Panc1 (cell line): ENCODE measurements at regions not wholly inside any gene's neighbourhood (a gene's known extent, or its start where the extent isn't known, plus 50 kb on each side); places are given as distances from the start of the nearest gene placed in this dataset.

Source experiments
- ATAC-seq: fragments of 200-7000 bp; cut with Tn5 transposase; 2 replicates; pipeline ENCODE4 v1.9.1; 2020; ENCODE audit warnings: mild to moderate bottlenecking, moderate library complexity
- BruUV-seq: library from RNA; stranded (reverse); fragments of 400-500 nt; replicated peaks from 2 replicates; lab custom pipeline; 2021; lab: Mats Ljungman, UMichigan
- CTCF ChIA-PET: fragments of 300-600 bp; sonication (Branson Sonifier 250); formaldehyde crosslinking; loops from one replicate; lab custom pipeline; 2022; ENCODE audit warnings: antibody characterized with exemption; lab: Charles Lee
- POLR2A ChIA-PET: fragments of 300-600 bp; sonication (Branson Sonifier 250); formaldehyde crosslinking; loops from one replicate; lab custom pipeline; 2022; ENCODE audit warnings: antibody characterized with exemption; lab: Charles Lee
- DNase-seq: peaks from one replicate; pipeline ENCODE4 v3.0.0-alpha.2; 2010; ENCODE audit warnings: low read depth, low spot score
- H3K27ac ChIP-seq: 2 replicates; pipeline ENCODE4 v1.5.1; 2011; ENCODE audit warnings: mild to moderate bottlenecking, low read length, inconsistent platforms
- H3K27me3 ChIP-seq: fragments of 200-500 bp; sonication (Bioruptor generic); 2 replicates; pipeline ENCODE4 v1.6.0; 2014; ENCODE audit warnings: low read length, inconsistent platforms; ENCODE audit not compliant: control insufficient read depth, insufficient read depth
- H3K36me3 ChIP-seq: fragments of 200-500 bp; sonication (Bioruptor generic); 2 replicates; pipeline ENCODE4 v1.5.1; 2014; ENCODE audit warnings: inconsistent platforms, mild to moderate bottlenecking, low read length, moderate library complexity; ENCODE audit not compliant: control insufficient read depth, insufficient read depth
- H3K4me1 ChIP-seq: 2 replicates; pipeline ENCODE4 v1.5.1; 2011; ENCODE audit warnings: inconsistent platforms, mild to moderate bottlenecking, low read length, moderate library complexity; ENCODE audit not compliant: control insufficient read depth, insufficient read depth
- H3K4me3 ChIP-seq, 2 experiments: 2 replicates each; pipeline ENCODE4 v1.5.1; 2011 to 2012; ENCODE audit warnings: low read depth in 2 of 2, low read length in 2 of 2, mild to moderate bottlenecking in 2 of 2, inconsistent platforms in 1 of 2, moderate library complexity in 1 of 2
- H3K9me3 ChIP-seq: fragments of 200-500 bp; sonication (Bioruptor generic); 2 replicates; pipeline ENCODE4 v1.5.1; 2014; ENCODE audit warnings: low read depth, mild to moderate bottlenecking, inconsistent platforms, low read length, moderate library complexity; ENCODE audit not compliant: control insufficient read depth, insufficient read depth
- CTCF ChIP-seq: fragments of 450-650 bp; IDR thresholded peaks from 2 replicates; pipeline ENCODE4 v1.5.1; 2017; ENCODE audit warnings: mild to moderate bottlenecking
- POLR2AphosphoS5 ChIP-seq: IDR thresholded peaks from 2 replicates; pipeline ENCODE4 v1.6.1; 2012; ENCODE audit warnings: mild to moderate bottlenecking, low read depth, low read length, moderate library complexity
- REST ChIP-seq, 2 experiments: IDR thresholded peaks; 2 replicates each; pipeline ENCODE4 v1.6.1; 2011 to 2012; ENCODE audit warnings: low read depth in 2 of 2, control low read depth in 1 of 2, low read length in 1 of 2, mild to moderate bottlenecking in 1 of 2, moderate library complexity in 1 of 2; ENCODE audit not compliant: insufficient read depth in 1 of 2
- SIN3A ChIP-seq: IDR thresholded peaks from 2 replicates; pipeline ENCODE4 v1.6.1; 2012; ENCODE audit warnings: low read depth, mild to moderate bottlenecking, low read length, moderate library complexity, borderline replicate concordance; ENCODE audit not compliant: insufficient read depth
- TCF7L2 ChIP-seq: IDR thresholded peaks from 2 replicates; pipeline ENCODE4 v1.6.1; 2011; ENCODE audit warnings: mild to moderate bottlenecking, low read depth, low read length, inconsistent platforms
- in situ Hi-C: cut with HindIII; loops from 2 replicates; pipeline ENCODE4 v1.10.0; 2016; ENCODE audit warnings: low sequenced_read_pairs, low pct_unique_long_range_greater_than_20kb
- intact Hi-C: fragments of 100-400 bp; cut with micrococcal nuclease; formaldehyde crosslinking; loops from one replicate; pipeline ENCODE4 v1.10.0; 2022; ENCODE audit not compliant: unreplicated experiment

GRCh38 chr14:61870163-61870562, 107.9 kb downstream of the SNAPC1 start:
- ChIA-PET CTCF (no interaction called here), POLR2A (no interaction called here)
- no peak for ATAC-seq
- in situ Hi-C loops, result no loop called here
- TF ChIP-seq SIN3A, result no peak
- no peak for TF ChIP-seq POLR2AphosphoS5
- TF ChIP-seq REST (IDR thresholded peaks at IDR 0.05; ENCODE audit: insufficient read depth in 1 of 2, low read depth in 2 of 2, low read length in 1 of 2), result no peak
- TF ChIP-seq TCF7L2, result no peak
- no peak for TF ChIP-seq CTCF
- intact Hi-C loops, result no loop called here
- Histone ChIP-seq H3K4me3 (no peak overlapping the region), H3K27ac (no peak overlapping the region), H3K27me3 (no peaks in the 10 kb centered on the region), H3K36me3 (no peaks in the 10 kb centered on the region), H3K9me3 (peaks cover 2% of the 10 kb centered on the region; the same call in 1 of the 2 replicates), H3K4me1 (no peaks in the 10 kb centered on the region)
- DNase-seq, result no peak
- no TSS peak for BruUV-seq

GRCh38 chr14:61872452-61872851, 110.2 kb downstream of the SNAPC1 start:
- in situ Hi-C loops, result no loop called here
- no peaks in the 10 kb centered on the region for H3K27me3 ChIP-seq
- TF ChIP-seq SIN3A (no peak), POLR2AphosphoS5 (no peak), REST (IDR thresholded peaks at IDR 0.05; ENCODE audit: insufficient read depth in 1 of 2, low read depth in 2 of 2, low read length in 1 of 2) (no peak), TCF7L2 (no peak), CTCF (no peak)
- ChIA-PET POLR2A (no interaction called here), CTCF (no interaction called here)
- no peaks in the 10 kb centered on the region for H3K4me1 ChIP-seq
- H3K27ac ChIP-seq, result no peak overlapping the region
- no peak for ATAC-seq
- no peak for DNase-seq
- no peaks in the 10 kb centered on the region for H3K36me3 ChIP-seq
- peaks cover 2% of the 10 kb centered on the region; the same call in 1 of the 2 replicates for H3K9me3 ChIP-seq
- intact Hi-C loops, result no loop called here
- no TSS peak for BruUV-seq
- no peak overlapping the region for H3K4me3 ChIP-seq
